ENCODE measurements at regions not wholly inside any gene's neighbourhood (a gene's known extent, or its start where the extent isn't known, plus 50 kb on each side); places are given as distances from the start of the nearest gene placed in this dataset.

DNA sequence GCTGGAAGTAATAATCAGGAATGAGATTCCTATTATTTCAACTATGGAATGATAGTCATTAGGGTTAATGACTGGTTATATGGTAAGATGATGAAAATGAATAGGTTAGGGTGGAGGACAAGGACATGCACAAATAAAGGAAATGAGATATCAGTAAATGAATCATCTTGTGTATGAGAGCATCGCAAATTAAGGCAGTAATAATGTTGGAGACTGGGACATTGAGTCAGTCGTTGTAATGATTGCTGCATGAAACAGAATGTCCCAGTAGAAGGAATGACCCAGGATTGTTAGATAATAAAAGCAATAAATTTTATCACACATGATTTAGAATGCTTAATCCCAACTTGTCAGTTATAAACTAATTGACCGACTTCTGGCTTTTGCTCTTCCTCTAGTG is 1733.7 kb upstream of the PCDH20 start:
- TF ChIP-seq FOSL1 (IDR thresholded peaks at IDR 0.05; ENCODE audit: low read depth) (no peak), JUND (IDR thresholded peaks at IDR 0.05) (no peak)
- TF ChIP-seq, protein P1, sequence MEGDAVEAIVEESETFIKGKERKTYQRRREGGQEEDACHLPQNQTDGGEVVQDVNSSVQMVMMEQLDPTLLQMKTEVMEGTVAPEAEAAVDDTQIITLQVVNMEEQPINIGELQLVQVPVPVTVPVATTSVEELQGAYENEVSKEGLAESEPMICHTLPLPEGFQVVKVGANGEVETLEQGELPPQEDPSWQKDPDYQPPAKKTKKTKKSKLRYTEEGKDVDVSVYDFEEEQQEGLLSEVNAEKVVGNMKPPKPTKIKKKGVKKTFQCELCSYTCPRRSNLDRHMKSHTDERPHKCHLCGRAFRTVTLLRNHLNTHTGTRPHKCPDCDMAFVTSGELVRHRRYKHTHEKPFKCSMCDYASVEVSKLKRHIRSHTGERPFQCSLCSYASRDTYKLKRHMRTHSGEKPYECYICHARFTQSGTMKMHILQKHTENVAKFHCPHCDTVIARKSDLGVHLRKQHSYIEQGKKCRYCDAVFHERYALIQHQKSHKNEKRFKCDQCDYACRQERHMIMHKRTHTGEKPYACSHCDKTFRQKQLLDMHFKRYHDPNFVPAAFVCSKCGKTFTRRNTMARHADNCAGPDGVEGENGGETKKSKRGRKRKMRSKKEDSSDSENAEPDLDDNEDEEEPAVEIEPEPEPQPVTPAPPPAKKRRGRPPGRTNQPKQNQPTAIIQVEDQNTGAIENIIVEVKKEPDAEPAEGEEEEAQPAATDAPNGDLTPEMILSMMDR (IDR thresholded peaks at IDR 0.05 in 2 of 3, conservative IDR thresholded peaks at IDR 0.05 in 1 of 3; ENCODE audit: borderline replicate concordance in 1 of 3, insufficient read depth in 1 of 3, low read depth in 2 of 3, low read length in 2 of 3), result no peak

Measured in HCT116 (cell line).